H1 (cell line): ENCODE measurements at regions not wholly inside any gene's neighbourhood (a gene's known extent, or its start where the extent isn't known, plus 50 kb on each side); places are given as distances from the start of the nearest gene placed in this dataset.

ENCODE experiments used
- POLR2AphosphoS5 ChIP-seq: IDR thresholded peaks from 2 replicates; pipeline ENCODE4 v1.6.1; 2011; ENCODE audit warnings: low read depth, low read length
- RNF2 ChIP-seq: fragments of 200-900, 300-1000 bp; sonication (generic); IDR thresholded peaks from 2 replicates; pipeline ENCODE4 v1.7.1; 2016; ENCODE audit warnings: borderline replicate concordance, low read depth, mild to moderate bottlenecking, antibody characterized with exemption, low read length; ENCODE audit not compliant: poor library complexity, severe bottlenecking; ENCODE audit errors: missing control alignments
- TAF7 ChIP-seq: optimal IDR thresholded peaks from 2 replicates; pipeline ENCODE3; 2011; ENCODE audit warnings: low read depth, mild to moderate bottlenecking, inconsistent platforms, low read length, moderate library complexity, borderline replicate concordance

DNA sequence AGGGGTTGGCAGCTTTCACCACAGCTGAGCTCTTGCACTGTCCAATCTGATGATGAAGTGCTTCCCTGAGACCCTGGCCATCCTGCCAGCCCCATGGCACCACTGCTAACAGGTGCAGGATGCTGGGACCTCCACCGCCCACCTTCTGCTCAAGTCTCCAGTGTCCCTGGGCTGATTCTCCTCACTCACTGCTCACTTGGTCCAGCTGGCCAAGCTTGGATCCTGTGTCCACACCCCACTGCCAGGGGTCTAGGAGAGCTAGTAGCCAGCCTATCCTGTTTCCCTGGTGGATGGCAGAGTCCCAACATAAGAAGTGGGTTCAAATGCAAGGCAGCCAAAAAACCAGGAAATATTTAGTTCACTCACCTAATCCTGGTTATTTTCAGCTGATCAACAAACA is 217.2 kb upstream of the IRF2BP2 start (continued):
- TF ChIP-seq RNF2 (no peak), POLR2AphosphoS5 (no peak), TAF7 (no peak)
